DMS79 treated with DMSO at 0.1 percent for 48 hours (cell line): ENCODE measurements at regions not wholly inside any gene's neighbourhood (a gene's known extent, or its start where the extent isn't known, plus 50 kb on each side); places are given as distances from the start of the nearest gene placed in this dataset.
"Not testable (repeated sequence)": the region's sequence is repeated elsewhere in the genome, so short reads cannot be mapped to it uniquely, and the experiment has no call there.

Experiments used
- DNase-seq: peaks from one replicate; lab custom pipeline; 2025; lab: John Stamatoyannopoulos, UW

GRCh38 chr10:6729861-6730344, 149.8 kb upstream of the PRKCQ start:
- DNase-seq, result no peak

- DNase-seq, result no peak
Measured at GRCh38 chr10:6729071-6729774, 149.1 kb upstream of the PRKCQ start.

DNA sequence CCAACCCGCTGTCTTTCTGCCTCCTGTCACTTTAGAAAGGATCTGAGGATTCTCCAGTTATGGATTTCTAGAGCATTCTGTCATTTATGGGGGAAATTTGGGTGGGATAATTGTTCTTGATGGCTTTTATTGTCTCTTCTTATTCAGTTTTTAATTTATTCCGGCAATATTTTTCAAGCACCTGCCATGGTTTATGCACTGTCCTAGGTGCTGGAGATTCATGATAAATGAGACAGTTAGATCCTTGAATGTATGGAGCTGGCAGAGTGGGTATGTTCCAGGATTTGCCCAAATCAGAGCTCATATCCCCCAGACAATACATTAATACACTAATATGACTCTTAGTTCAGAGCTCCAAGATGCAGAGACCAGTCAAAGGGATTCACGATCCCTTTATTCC, 146.8 kb upstream of the PRKCQ start:
- DNase-seq, result no peak

- DNase-seq, result no peak
Measured at GRCh38 chr10:6722616-6723004, 142.5 kb upstream of the PRKCQ start.

GRCh38 chr10:6721964-6722615, 142.0 kb upstream of the PRKCQ start:
- no peak for DNase-seq

- no peak for DNase-seq
Measured at GRCh38 chr10:6721480-6721879, 141.4 kb upstream of the PRKCQ start.

GRCh38 chr10:6719561-6719960, 139.5 kb upstream of the PRKCQ start:
- DNase-seq, result no peak

- DNase-seq, result no peak
Measured at GRCh38 chr10:6718550-6718949, 138.5 kb upstream of the PRKCQ start.

GRCh38 chr10:6716516-6716915, 136.4 kb upstream of the PRKCQ start:
- DNase-seq, result no peak

- DNase-seq, result no peak
Measured at GRCh38 chr10:6713716-6714115, 133.6 kb upstream of the PRKCQ start.

DNA sequence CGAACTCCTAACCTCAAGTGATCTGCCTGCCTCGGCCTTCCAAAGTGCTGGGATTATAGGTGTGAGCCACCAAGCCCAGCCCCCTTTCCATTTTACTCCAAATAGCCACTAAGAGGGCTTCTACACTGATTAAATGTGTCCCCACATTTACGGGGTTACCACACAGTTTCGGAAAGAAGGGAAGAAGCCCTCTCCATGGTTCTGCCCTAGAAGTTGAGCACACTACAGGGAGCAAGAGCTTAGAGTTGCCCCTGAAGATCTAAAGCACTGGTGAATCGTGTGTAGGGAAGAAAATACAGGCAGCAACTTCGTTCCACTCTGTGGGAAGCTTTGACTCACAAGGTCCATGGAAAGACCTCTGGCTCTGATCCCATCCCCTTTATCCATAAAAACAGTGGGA, 133.0 kb upstream of the PRKCQ start:
- DNase-seq, result no peak

DNA sequence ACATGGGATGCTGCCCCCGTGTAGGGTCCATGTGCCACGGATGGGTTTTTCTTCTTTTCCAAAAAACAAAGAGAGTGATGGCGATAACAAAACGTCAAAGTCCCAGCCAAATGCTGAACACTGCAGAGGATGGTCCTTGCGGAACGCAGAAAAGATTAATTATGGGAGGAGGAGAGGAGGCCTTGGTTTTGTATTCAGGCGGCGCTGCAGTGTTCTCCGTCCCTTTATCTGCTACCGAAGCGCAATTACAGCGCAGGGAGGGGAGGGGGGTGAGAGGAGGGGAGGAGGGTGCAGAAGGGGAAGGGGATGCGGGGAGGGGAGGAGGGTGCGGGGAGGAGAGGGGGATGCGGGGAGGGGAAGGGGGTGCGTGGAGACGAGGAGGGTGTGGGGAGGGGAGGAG, 131.8 kb upstream of the PRKCQ start:
- no peak for DNase-seq

DNA sequence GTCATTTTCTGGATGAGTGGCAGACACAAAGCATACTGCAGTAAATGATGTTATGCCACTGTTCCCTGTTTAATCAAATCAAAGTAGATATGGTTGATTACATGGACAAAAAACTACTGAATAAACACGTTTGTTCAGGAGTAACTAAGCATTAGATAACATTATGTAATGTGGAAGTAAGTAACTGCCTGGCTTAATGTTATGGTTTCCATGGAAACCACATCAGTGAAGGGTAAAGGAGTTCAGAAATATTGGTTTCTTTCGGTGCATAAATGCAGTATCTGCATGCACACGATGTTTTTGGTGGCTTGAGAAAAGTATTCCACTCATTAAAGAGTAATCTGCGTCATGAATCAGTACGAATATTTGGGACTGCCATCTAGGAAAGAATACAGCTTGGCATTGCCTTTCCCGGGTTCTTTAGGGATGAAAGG, 131.3 kb upstream of the PRKCQ start:
- DNase-seq, result no peak

- DNase-seq, result no peak
Measured at GRCh38 chr10:6707352-6707751, 127.3 kb upstream of the PRKCQ start.

DNA sequence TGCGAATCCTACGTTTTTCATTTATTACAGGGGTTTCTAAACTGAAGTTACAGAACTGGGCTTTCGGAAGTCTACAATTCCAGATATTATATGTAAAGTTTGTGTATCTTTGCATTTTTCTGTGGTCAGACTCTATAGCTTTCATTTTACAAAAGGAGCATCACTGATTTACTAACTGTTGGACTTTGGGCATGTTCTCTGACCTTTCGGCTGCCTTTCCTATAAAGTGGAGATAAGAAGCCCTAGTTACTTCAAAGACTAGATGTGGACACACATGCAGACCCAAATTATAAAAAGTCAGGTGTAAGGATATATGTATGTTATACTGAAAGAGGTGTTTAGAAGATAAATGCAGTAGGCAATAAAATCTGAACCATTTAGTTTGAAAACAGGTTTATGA, 126.6 kb upstream of the PRKCQ start:
- DNase-seq, result no peak

- DNase-seq, result no peak
Measured at GRCh38 chr10:6704896-6705295, 124.8 kb upstream of the PRKCQ start.

DNA sequence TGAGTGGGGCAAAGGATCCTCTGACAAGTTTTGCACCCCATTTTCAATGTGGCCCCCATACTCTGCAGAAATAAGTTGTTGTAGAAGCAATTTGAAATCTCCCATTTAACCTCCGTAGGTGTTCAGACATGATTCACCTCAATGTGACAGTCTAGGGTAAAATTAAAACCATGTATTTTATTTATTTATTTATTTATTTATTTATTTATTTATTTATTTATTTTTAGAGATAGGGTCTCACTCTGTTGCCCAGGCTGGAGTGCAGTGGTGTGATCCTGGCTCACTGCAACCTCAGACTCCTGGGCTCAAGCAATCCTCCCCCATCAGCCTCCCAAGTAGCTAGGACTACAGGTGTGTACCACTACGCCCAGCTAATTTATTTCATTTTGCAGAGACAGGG, 122.8 kb upstream of the PRKCQ start:
- DNase-seq, result not testable (repeated sequence)

GRCh38 chr10:6702030-6702429, 122.0 kb upstream of the PRKCQ start:
- no peak for DNase-seq

DNA sequence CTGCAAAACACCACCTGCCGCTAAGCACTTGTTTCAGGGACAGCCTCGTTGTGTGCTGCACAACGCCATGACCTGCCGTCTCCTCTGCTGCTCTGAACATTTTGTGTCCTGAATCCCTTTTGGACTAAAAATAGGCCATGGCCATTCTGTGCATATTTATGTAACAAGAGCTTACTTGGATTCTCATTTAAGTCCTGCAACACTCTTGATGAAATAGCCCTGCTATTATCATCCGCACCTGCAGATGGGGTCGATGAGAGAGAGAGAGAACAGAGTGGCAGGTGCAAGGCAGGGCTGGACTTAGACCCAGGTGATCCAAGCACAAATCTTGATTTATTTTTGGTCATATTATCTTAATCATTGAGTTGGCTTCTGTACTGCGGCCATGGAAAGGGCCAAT, 121.2 kb upstream of the PRKCQ start:
- no peak for DNase-seq

- DNase-seq, result no peak
Measured at GRCh38 chr10:6700066-6700465, 120.0 kb upstream of the PRKCQ start.

- no peak for DNase-seq
Measured at GRCh38 chr10:6699336-6699735, 119.3 kb upstream of the PRKCQ start.

DNA sequence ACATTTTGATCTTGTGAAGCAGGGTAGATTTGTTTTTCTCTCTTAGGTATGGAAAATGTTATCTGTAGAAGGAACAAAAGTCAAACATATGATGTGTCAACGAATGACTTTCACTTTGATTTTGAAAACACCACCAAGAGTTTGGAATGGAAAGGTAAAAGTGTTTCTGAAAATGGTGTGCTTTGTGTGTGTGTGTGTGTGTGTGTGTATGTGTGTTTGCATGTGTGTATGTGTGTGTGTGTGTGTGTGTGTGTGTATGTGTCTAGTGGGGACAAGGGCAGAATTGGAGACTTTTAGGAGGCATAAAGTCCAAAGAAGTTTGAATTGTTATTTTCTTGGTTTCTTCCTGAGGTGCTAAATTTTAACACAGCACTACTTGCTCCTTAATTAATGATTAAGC, 115.4 kb upstream of the PRKCQ start:
- no peak for DNase-seq

DNA sequence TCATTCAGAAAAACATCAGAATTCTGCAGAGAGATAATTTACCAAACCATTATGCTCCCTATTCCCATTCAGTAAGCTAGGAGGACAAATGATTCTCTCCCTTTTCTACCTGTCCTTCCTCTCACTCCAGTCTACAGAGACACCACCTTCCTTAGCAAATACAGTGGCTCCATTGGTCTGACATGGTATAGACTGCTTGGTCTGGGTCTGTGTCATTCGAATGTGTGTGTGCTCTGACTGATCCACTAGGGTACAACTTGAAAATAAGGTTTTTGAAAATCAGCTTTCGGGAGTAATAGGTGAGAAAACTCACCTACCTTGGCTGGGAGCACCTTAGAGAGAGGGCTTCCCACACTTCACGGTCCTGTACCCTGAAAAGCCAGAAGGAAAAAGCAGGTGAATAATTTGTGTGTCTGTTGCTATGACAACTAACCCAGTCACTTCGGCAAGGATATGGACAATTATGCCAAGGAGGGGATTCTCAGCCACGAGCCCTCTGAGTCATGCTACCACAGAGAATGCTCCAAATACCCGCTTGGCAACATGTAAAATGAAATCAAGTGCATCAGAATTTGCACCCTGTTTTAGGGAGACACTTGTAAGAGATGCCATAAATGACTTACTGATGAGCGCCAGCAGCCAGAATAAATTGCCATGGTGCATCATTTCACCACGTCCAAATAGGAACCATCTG, 114.5 kb upstream of the PRKCQ start:
- DNase-seq, result no peak
